Nephron (organoid): ENCODE measurements at regions not wholly inside any gene's neighbourhood (a gene's known extent, or its start where the extent isn't known, plus 50 kb on each side); places are given as distances from the start of the nearest gene placed in this dataset.

ENCODE experiments used
- H3K27ac Mint-ChIP-seq, 3 experiments: 2 replicates each; pipeline ENCODE4 v1.8.0; 2020; ENCODE audit warnings: mixed read lengths in 3 of 3, mild to moderate bottlenecking in 2 of 3, moderate library complexity in 1 of 3
- H3K27me3 Mint-ChIP-seq: 2 replicates; pipeline ENCODE4 v1.8.0; 2021; ENCODE audit warnings: low read depth, mild to moderate bottlenecking, moderate library complexity, mixed read lengths
- H3K36me3 Mint-ChIP-seq: 2 replicates; pipeline ENCODE4 v1.8.0; 2020; ENCODE audit warnings: low read depth, mixed read lengths
- H3K4me1 Mint-ChIP-seq: 2 replicates; pipeline ENCODE4 v1.8.0; 2020; ENCODE audit warnings: mixed read lengths
- H3K4me3 Mint-ChIP-seq, 3 experiments: 2 replicates each; pipeline ENCODE4 v1.8.0; 2020; ENCODE audit warnings: mild to moderate bottlenecking in 3 of 3, mixed read lengths in 3 of 3, moderate library complexity in 2 of 3
- H3K9me3 Mint-ChIP-seq: 2 replicates; pipeline ENCODE4 v1.8.0; 2020; ENCODE audit warnings: mixed read lengths
- TF ChIP-seq, protein P1 (sequence below), 3 experiments: fragments of 200-600 bp; sonication (generic); IDR thresholded peaks; one replicate each; pipeline ENCODE4 v1.5.0; 2021; ENCODE audit warnings: antibody characterized with exemption in 3 of 3; ENCODE audit not compliant: unreplicated experiment in 3 of 3

DNA sequence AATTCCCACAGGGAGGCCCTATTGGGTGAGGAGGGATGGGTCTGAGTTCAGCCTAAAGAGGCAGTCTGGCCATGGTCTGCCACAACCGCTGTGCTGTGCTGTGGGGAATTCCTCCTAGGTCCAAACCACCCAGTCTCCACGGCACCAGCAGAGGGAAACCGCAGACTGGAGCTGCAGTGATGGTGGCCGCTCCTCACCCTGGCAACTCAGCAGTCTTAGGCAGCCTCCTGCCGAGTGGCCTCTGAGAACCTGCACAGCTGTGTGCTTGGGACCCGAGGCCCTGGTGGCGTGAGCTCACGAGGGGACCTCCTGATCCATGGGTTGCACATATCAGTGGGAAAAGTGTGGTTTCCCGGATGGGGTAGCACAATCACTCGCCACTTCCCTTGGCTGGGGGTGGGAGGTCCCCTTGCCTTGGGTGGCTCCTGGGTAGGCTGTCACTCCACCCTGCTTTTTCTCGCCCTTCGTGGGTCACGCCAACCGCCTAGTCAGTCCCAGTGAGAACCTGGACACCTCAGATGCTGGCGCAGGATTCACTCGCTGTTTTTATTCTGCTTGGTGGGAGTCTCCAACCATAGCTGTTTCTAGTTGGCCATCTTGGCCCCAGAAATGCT lies 242.2 kb downstream of the CDH26 start:
- Mint-ChIP-seq H3K4me1 (no peaks in the 10 kb centered on the region), H3K9me3 (peaks cover 32% of the 10 kb centered on the region), H3K27ac (no peak overlapping the region), H3K4me3 (no peak overlapping the region), H3K27me3 (peaks cover 13% of the 10 kb centered on the region), H3K36me3 (no peaks in the 10 kb centered on the region)
- TF ChIP-seq, protein P1, sequence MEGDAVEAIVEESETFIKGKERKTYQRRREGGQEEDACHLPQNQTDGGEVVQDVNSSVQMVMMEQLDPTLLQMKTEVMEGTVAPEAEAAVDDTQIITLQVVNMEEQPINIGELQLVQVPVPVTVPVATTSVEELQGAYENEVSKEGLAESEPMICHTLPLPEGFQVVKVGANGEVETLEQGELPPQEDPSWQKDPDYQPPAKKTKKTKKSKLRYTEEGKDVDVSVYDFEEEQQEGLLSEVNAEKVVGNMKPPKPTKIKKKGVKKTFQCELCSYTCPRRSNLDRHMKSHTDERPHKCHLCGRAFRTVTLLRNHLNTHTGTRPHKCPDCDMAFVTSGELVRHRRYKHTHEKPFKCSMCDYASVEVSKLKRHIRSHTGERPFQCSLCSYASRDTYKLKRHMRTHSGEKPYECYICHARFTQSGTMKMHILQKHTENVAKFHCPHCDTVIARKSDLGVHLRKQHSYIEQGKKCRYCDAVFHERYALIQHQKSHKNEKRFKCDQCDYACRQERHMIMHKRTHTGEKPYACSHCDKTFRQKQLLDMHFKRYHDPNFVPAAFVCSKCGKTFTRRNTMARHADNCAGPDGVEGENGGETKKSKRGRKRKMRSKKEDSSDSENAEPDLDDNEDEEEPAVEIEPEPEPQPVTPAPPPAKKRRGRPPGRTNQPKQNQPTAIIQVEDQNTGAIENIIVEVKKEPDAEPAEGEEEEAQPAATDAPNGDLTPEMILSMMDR (IDR thresholded peaks at IDR 0.05; ENCODE audit: unreplicated experiment in 3 of 3), result no peak

DNA sequence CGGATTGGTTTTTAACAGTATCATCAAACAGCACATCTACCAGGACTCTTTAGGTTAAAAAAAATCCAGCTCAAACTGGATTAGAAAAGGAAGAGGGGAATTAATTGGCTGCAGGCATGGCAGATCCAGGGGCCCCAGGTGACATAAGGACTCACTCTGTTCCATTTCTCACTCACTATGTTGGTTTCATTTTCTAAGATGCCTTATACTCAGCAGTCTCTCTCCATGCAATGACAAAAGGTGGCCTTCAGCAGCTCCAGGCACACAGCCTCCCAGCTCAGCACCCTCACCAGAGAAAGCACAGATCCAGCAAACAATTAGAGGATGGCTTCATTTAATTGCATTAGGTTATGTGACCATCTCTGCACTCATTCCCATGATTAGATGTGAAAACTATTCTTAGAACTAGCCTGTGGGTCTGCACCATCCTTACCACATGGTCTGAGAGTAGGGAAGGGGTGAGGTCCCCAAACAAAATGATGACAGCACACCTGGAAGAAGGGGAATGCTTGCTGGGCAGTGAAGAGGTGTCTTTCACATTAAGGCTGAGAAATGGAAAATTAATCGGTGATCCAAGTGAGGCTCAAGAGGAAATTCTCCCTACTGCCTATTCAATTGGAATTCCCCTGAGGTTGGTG lies 243.1 kb downstream of the CDH26 start:
- no peak overlapping the region for H3K4me3 Mint-ChIP-seq
- H3K9me3 Mint-ChIP-seq, result peaks cover 29% of the 10 kb centered on the region
- TF ChIP-seq, protein P1 (IDR thresholded peaks at IDR 0.05; ENCODE audit: unreplicated experiment in 3 of 3), result no peak
- no peaks in the 10 kb centered on the region for H3K36me3 Mint-ChIP-seq
- no peak overlapping the region for H3K27ac Mint-ChIP-seq
- H3K4me1 Mint-ChIP-seq, result no peaks in the 10 kb centered on the region
- peaks cover 17% of the 10 kb centered on the region for H3K27me3 Mint-ChIP-seq

DNA sequence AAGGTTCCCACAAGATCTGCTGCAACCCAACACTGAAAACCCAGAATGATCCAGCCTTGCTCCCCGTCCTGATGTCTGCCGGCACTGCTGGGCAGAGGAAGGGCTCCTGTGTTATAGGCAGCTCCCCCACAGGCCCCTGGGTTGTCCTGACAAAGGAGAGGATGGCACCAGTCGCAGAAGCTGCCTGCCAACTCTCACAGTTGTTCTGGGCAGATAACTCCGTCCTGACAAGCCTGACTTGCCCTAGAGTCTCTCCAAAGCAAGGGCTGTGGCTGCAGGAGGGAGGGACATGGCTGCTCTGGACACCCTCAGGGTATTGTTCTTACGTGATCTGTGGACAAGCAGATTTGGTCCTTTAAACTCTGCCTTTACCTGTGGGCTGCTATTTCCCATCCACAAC lies 243.8 kb downstream of the CDH26 start:
- no peaks in the 10 kb centered on the region for H3K4me1 Mint-ChIP-seq
- H3K27ac Mint-ChIP-seq, result no peak overlapping the region
- H3K4me3 Mint-ChIP-seq, result no peak overlapping the region
- TF ChIP-seq, protein P1 (IDR thresholded peaks at IDR 0.05; ENCODE audit: unreplicated experiment in 3 of 3), result no peak
- peaks cover 18% of the 10 kb centered on the region for H3K27me3 Mint-ChIP-seq
- no peaks in the 10 kb centered on the region for H3K36me3 Mint-ChIP-seq
- H3K9me3 Mint-ChIP-seq, result peaks cover 22% of the 10 kb centered on the region

DNA sequence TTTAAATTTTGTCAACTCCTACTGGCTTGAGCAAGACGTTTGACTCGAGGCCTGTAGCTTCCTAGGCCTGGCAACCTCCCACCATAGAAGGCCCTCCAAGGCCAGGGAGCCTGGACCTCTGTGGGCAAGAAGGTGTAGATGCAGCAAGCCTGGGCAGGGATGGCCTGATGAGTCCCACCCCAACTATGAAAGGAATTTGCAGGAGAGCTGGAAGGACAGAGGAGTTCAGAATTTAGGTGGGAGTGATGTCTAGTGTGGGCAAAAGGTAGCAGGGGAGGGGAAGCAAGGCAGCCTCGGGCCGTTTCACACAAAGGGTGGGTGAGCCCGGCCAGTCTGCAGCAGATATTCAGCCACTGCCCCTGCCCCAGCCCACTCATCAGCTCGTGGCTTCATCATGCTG lies 245.2 kb downstream of the CDH26 start:
- Mint-ChIP-seq H3K9me3 (peaks cover 14% of the 10 kb centered on the region), H3K4me1 (no peaks in the 10 kb centered on the region), H3K36me3 (no peaks in the 10 kb centered on the region), H3K27ac (no peak overlapping the region), H3K4me3 (no peak overlapping the region), H3K27me3 (peaks cover 21% of the 10 kb centered on the region)
- TF ChIP-seq, protein P1 (IDR thresholded peaks at IDR 0.05; ENCODE audit: unreplicated experiment in 3 of 3), result no peak

DNA sequence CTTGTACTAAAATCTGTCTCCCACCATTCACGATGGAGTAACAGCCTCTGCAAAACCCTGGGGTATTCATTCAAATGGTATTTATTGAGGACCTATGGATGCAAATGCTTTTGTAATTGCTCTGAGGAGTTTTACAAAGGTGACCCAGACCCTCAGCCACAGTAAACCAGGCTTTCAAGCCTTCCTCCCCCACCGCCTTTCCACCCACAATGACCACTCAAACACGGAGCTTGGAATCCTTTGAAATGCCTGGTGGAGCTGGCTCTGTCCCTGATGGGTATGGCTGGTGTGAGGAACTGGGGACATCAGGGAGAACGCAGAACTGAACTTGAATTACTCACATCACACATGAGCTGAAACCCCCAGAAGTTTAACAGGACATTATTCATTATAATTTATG lies 246.4 kb downstream of the CDH26 start:
- no peaks in the 10 kb centered on the region for H3K36me3 Mint-ChIP-seq
- peaks cover 22% of the 10 kb centered on the region for H3K27me3 Mint-ChIP-seq
- TF ChIP-seq, protein P1 (IDR thresholded peaks at IDR 0.05; ENCODE audit: unreplicated experiment in 3 of 3), result no peak
- no peaks in the 10 kb centered on the region for H3K4me1 Mint-ChIP-seq
- no peak overlapping the region for H3K27ac Mint-ChIP-seq
- H3K9me3 Mint-ChIP-seq, result peaks cover 5% of the 10 kb centered on the region
- no peak overlapping the region for H3K4me3 Mint-ChIP-seq

DNA sequence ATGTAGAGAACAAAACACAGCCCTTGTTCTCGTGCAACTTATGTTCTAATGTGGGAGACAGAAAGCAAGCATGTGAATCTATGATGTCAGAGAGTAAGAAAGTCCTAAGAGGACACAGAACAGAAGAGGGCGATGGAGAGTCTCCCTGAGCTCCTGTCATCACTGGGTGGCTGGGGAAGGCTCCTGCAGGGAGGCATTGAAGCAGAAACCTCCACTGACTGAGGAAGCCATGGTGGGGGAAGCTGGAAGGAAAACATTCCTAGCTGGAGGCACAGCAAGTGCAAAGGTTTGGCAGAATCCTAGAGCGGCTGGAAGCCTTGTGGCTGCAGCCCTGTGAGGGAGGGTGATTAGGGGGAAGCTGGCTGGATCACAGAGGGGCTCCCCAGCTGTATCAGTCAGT lies 248.0 kb downstream of the CDH26 start:
- no peaks in the 10 kb centered on the region for H3K36me3 Mint-ChIP-seq
- no peaks in the 10 kb centered on the region for H3K9me3 Mint-ChIP-seq
- peaks cover 28% of the 10 kb centered on the region for H3K27me3 Mint-ChIP-seq
- H3K27ac Mint-ChIP-seq, result no peak overlapping the region
- no peaks in the 10 kb centered on the region for H3K4me1 Mint-ChIP-seq
- no peak overlapping the region for H3K4me3 Mint-ChIP-seq
- TF ChIP-seq, protein P1 (IDR thresholded peaks at IDR 0.05; ENCODE audit: unreplicated experiment in 3 of 3), result peak in 1 of 3 experiments; percentile 7
